Heart right ventricle (tissue), 16 donors: ENCODE measurements at regions not wholly inside any gene's neighbourhood (a gene's known extent, or its start where the extent isn't known, plus 50 kb on each side); places are given as distances from the start of the nearest gene placed in this dataset.

Experiments
- ATAC-seq, 8 donors: fragments of 200-7000 bp; cut with Tn5 transposase; one replicate each; pipeline ENCODE4 v1.9.1; 2020; ENCODE audit warnings: mild to moderate bottlenecking in 8 of 8, moderate library complexity in 8 of 8, moderate number of reproducible peaks in 1 of 8
- DNase-seq, 2 donors: peaks; one replicate each; pipeline ENCODE4 v3.0.0-alpha.2; 2020
- H3K27ac ChIP-seq, 10 donors: fragments of 200-600 bp; sonication (generic) in 2 of 10; one replicate each; pipeline versions ENCODE4 v1.5.0 to v1.8.0; 2020 to 2022; ENCODE audit warnings: mild to moderate bottlenecking in 3 of 10
- H3K27me3 ChIP-seq, 7 donors: fragments of 200-600 bp; one replicate each; pipeline ENCODE4 v1.8.0; 2021 to 2022; ENCODE audit warnings: mild to moderate bottlenecking in 2 of 7
- H3K36me3 ChIP-seq, 9 donors: fragments of 200-600 bp; sonication (generic) in 1 of 9; one replicate each; pipeline versions ENCODE4 v1.5.0 to v1.8.0; 2020 to 2022; ENCODE audit warnings: mild to moderate bottlenecking in 2 of 9
- H3K4me1 ChIP-seq, 9 donors: fragments of 200-600 bp; sonication (generic) in 1 of 9; one replicate each; pipeline versions ENCODE4 v1.5.0 to v1.8.0; 2020 to 2022; ENCODE audit warnings: mild to moderate bottlenecking in 4 of 9
- H3K4me3 ChIP-seq, 10 donors: fragments of 200-600 bp; sonication (generic) in 2 of 10; one replicate each; pipeline versions ENCODE4 v1.5.0 to v1.8.0; 2020 to 2022; ENCODE audit warnings: mild to moderate bottlenecking in 7 of 10, moderate library complexity in 2 of 10
- H3K9me3 ChIP-seq, 11 donors: fragments of 200-600 bp in 10 of 11; sonication (generic) in 2 of 11; one replicate each; pipeline versions ENCODE4 v1.5.0 to v1.8.0; 2013 to 2022; ENCODE audit warnings: mild to moderate bottlenecking in 2 of 11, control low read depth in 1 of 11, moderate library complexity in 1 of 11
- CTCF ChIP-seq, 9 donors: fragments of 200-600 bp; sonication (generic) in 2 of 9; IDR thresholded peaks; one replicate each; pipeline versions ENCODE4 v1.5.0 to v1.8.0; 2021 to 2022; ENCODE audit warnings: antibody characterized with exemption in 9 of 9, mild to moderate bottlenecking in 5 of 9, moderate library complexity in 1 of 9
- WGBS, 2 donors: extraction: QIAGEN DNeasy Blood & Tissue Kit; methylation state at CpG; one replicate each; pipeline ENCODE4 v1.1.7; 2013; ENCODE audit warnings: inconsistent platforms in 1 of 2; 5-methylcytosine and 5-hydroxymethylcytosine counted together
- intact Hi-C, 10 donors: fragments of 100-400 bp; cut with DNase I; formaldehyde crosslinking; loops; one replicate each; pipeline versions ENCODE4 v1.11.1 to v1.14.2; 2022
- donor health status: Arrhythmogenic right ventricular cardiomyopathy.
- donor health status: ischemic (EF 13 %, LVEDD 7.1; RV severe dilation, severe dysfunction).
- donor health status: healthy with polysubstance abuse.
- donor health status: DM: no; HTN: yes; CAD: no.
- donor health status: DM: no; HTN: no; CAD: no.
- donor health status: ischemic (EF 25% LVEDD 6.9; RV normal size, moderate dysfunction).
- donor health status: ischemic (EF 25% LVEDD 5.7; RV mildly dilated, moderate dysfunction).
- donor health status: healthy.
- donor health status: DM: yes; HTN: yes; CAD: no.
- donor health status: Ischemic cardiomyopathy.
- donor health status: ischemic (EF 35%, LVEDD 5.7; RV mildly dilated, moderate dysfunction).
- donor health status: nonischemic (EF 11% LVEDD 7.7; RV severe dilation, severe dysfunction).
- donor health status: DM: yes; HTN: yes; CAD: no.
- donor health status: PGD.
- donor health status: ischemic (EF 29% LVEDD 5.4; RV normal size, mild dysfunction).
- donor health status: nonischemic (EF 23%, LVEDD 6.1; RV moderate dilation, normal function).

GRCh38 chr6:27158316-27158643, 89.2 kb upstream of the PRSS16 start:
- intact Hi-C loops, result loop anchor here in 3 of 10 donors (1.0 to 10.0 kb wide), 3 partner anchors 31 to 737 kb away; a partner anchor contains a TSS

GRCh38 chr6:27159725-27160124, 87.8 kb upstream of the PRSS16 start:
- peaks cover 0 to 17% (median 9%) of the 10 kb centered on the region in 9 donors for H3K4me1 ChIP-seq
- H3K27ac ChIP-seq, result no peak overlapping the region
- 92 to 93% methylated on average over 2 of the region's 2 CpGs for WGBS, 2 donors
- H3K36me3 ChIP-seq, result no peaks in the 10 kb centered on the region
- TF ChIP-seq CTCF (IDR thresholded peaks at IDR 0.05), result no peak
- no peak for ATAC-seq
- intact Hi-C loops, result loop anchor here in 7 of 10 donors (2.0 to 10.0 kb wide), 6 partner anchors 32 to 915 kb away; a partner anchor contains a TSS
- DNase-seq, result no peak
- no peaks in the 10 kb centered on the region for H3K9me3 ChIP-seq
- peaks cover 0 to 13% (median 0%) of the 10 kb centered on the region in 7 donors for H3K27me3 ChIP-seq
- no peak overlapping the region for H3K4me3 ChIP-seq

More at GRCh38 chr6:27158316-27158643, 89.2 kb upstream of the PRSS16 start:
- Histone ChIP-seq H3K36me3 (no peaks in the 10 kb centered on the region), H3K9me3 (no peaks in the 10 kb centered on the region), H3K27ac (no peak overlapping the region), H3K4me1 (peaks cover 0 to 17% (median 9%) of the 10 kb centered on the region in 9 donors), H3K27me3 (peaks cover 0 to 13% (median 0%) of the 10 kb centered on the region in 7 donors), H3K4me3 (peak overlapping the region in 5 of 10 donors; percentile 17 to 53 (median 48))
- no peak for ATAC-seq
- TF ChIP-seq CTCF (IDR thresholded peaks at IDR 0.05), result no peak
- no peak for DNase-seq
- 69 to 72% methylated on average over 4 of the region's 4 CpGs for WGBS, 2 donors

GRCh38 chr6:27161115-27161514, 86.4 kb upstream of the PRSS16 start:
- Histone ChIP-seq H3K4me1 (peaks cover 0 to 13% (median 9%) of the 10 kb centered on the region in 9 donors), H3K4me3 (no peak overlapping the region), H3K27ac (no peak overlapping the region), H3K27me3 (peaks cover 0 to 13% (median 0%) of the 10 kb centered on the region in 7 donors), H3K36me3 (no peaks in the 10 kb centered on the region), H3K9me3 (no peaks in the 10 kb centered on the region)
- intact Hi-C loops, result loop anchor here in 5 of 10 donors (5.0 to 10.0 kb wide), 5 partner anchors 34 to 914 kb away; a partner anchor contains a TSS
- no peak for DNase-seq
- no peak for ATAC-seq
- 18 to 19% methylated on average over 1 of the region's 1 CpG for WGBS, 2 donors
- no peak for TF ChIP-seq CTCF (IDR thresholded peaks at IDR 0.05)

GRCh38 chr6:27161603-27161945, 85.9 kb upstream of the PRSS16 start:
- Histone ChIP-seq H3K27ac (no peak overlapping the region), H3K27me3 (peaks cover 0 to 13% (median 0%) of the 10 kb centered on the region in 7 donors), H3K9me3 (no peaks in the 10 kb centered on the region), H3K4me3 (no peak overlapping the region), H3K4me1 (peaks cover 0 to 13% (median 9%) of the 10 kb centered on the region in 9 donors), H3K36me3 (no peaks in the 10 kb centered on the region)
- no peak for ATAC-seq
- 46 to 50% methylated on average over 4 of the region's 4 CpGs for WGBS, 2 donors
- intact Hi-C loops, result loop anchor here in 5 of 10 donors (5.0 to 10.0 kb wide), 5 partner anchors 34 to 913 kb away; a partner anchor contains a TSS
- TF ChIP-seq CTCF (IDR thresholded peaks at IDR 0.05), result no peak
- DNase-seq, result no peak
